ENCODE measurements at regions not wholly inside any gene's neighbourhood (a gene's known extent, or its start where the extent isn't known, plus 50 kb on each side); places are given as distances from the start of the nearest gene placed in this dataset.
"Not testable (repeated sequence)": the region's sequence is repeated elsewhere in the genome, so short reads cannot be mapped to it uniquely, and the experiment has no call there.

DNA sequence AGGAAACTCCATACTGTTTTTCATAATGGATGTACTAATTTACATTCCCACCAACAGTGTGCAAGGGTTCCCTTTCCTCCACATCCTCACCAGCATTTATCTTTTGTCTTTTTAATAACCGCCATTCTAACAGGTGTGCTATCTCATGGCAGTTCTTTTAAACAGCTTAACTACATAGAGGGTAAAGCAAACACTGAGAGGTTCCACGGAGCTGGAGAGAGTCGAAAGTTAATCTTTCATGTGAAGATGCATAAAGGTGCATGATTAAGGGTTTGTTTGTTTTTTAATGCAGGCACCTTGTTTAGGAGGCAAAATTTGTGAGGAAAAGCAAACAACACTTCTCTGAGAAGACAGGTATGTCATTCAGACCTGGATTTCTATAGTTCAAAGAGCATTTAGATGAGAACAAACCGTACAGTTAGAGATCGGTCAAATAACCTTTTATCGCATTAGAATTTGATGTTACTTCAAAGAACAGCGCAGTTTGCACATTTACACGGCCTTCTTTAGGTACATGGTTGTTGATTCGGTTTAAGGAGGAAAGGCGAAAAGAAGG, 193.9 kb downstream of the RBM26 start:
- DNase-seq (ENCODE audit: low read depth in 1 of 2, low spot score in 2 of 2), result no peak
- Histone ChIP-seq H3K27me3 (replicated peaks) (0 out of 2 replicates have a peak, but pooled peaks cover 3% of the 10 kb centered on the region), H3K36me3 (no peaks in the 10 kb centered on the region), H3K9me3 (replicated peaks) (no peaks in the 10 kb centered on the region), H3K4me1 (replicated peaks) (no peaks in the 10 kb centered on the region), H3K27ac (no peak overlapping the region), H3K4me3 (no peak overlapping the region)

DNA sequence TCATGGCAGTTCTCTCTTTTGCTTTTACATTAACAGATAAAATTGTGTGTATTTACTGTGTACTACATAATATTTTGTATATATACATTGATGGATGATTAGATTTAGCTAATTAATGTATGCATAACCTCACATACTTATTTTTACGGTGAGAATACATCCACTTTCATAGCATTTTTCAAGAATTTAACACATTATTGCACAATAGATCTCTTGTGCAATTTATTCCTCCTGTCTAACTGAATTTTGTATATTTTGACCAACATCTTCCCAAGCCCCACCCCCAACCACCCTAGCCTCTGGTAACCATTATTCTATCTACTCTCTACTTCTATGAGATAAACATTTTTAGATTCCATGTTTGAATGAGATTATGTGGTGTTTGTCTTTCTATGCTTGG, 194.7 kb downstream of the RBM26 start:
- no peak for DNase-seq (ENCODE audit: low read depth in 1 of 2, low spot score in 2 of 2)
- Histone ChIP-seq H3K4me3 (no peak overlapping the region), H3K9me3 (replicated peaks) (no peaks in the 10 kb centered on the region), H3K27ac (no peak overlapping the region), H3K4me1 (replicated peaks) (no peaks in the 10 kb centered on the region), H3K36me3 (no peaks in the 10 kb centered on the region), H3K27me3 (replicated peaks) (0 out of 2 replicates have a peak, but pooled peaks cover 3% of the 10 kb centered on the region)

DNA sequence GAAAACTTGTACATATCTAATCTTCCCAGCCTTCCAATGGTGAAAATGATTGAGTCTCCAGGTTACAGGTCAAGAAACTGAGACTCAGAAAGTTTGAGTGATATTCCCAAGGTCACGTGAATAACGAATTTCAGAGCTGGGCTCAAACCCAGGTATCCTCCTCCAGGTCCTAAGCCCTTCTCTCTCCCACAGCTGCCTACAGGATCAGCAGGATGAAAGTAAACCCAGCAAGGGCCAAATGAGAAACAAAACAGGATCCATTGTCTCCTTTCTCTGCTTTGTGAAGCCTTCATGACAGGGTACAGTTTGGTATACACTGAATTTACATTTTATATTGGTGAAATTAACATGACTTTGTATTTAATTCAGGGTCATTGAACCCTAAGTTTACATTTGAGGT, 208.1 kb downstream of the RBM26 start:
- no peaks in the 10 kb centered on the region for H3K36me3 ChIP-seq

DNA sequence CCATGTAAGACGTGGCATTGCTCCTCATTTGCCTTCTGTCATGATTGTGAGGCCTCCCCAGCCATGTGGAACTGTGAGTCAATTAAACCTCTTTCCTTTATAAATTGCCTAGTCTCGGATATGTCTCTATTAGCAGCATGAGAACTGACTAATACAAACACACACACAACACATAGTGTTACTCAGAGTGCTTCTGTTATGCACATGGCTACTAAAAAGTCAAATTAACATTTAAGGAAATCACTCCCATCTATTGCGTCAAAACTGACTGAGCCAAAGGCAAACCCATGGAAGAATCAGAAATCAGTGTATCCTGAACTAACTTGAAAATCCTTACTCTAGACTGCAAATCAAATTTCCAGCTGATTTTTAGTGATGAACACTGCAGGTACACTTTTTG, 209.2 kb downstream of the RBM26 start:
- Histone ChIP-seq H3K4me3 (no peak overlapping the region), H3K27me3 (replicated peaks) (no peaks in the 10 kb centered on the region), H3K36me3 (no peaks in the 10 kb centered on the region), H3K9me3 (replicated peaks) (no peaks in the 10 kb centered on the region), H3K27ac (no peak overlapping the region), H3K4me1 (replicated peaks) (no peaks in the 10 kb centered on the region)
- no peak for DNase-seq (ENCODE audit: low read depth in 1 of 2, low spot score in 2 of 2)

More for the DNA sequence above, 208.1 kb downstream of the RBM26 start:
- no peaks in the 10 kb centered on the region for H3K4me1 ChIP-seq (replicated peaks)
- DNase-seq (ENCODE audit: low read depth in 1 of 2, low spot score in 2 of 2), result no peak
- H3K27ac ChIP-seq, result no peak overlapping the region
- H3K9me3 ChIP-seq (replicated peaks), result no peaks in the 10 kb centered on the region
- H3K27me3 ChIP-seq (replicated peaks), result no peaks in the 10 kb centered on the region
- H3K4me3 ChIP-seq, result no peak overlapping the region

DNA sequence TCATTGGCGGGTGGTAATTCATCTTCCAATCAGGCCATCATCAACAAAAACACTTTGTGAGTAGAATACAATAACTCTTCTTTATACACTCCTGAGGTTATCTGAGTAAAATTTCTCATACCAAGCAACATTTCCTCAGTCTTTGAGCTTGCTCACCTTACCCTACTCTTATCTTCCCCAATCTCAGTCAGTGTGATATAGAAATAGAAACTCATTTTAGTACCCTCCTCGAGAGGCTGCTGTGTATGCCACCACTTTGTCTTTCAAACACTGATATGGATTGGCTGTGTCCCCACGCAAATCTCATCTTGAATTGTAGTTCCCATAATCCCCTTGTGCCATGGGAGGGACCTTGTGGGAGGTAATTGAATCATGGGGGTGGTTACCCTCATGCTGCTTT, 209.7 kb downstream of the RBM26 start:
- no peak for DNase-seq (ENCODE audit: low read depth in 1 of 2, low spot score in 2 of 2)
- H3K36me3 ChIP-seq, result no peaks in the 10 kb centered on the region
- H3K27me3 ChIP-seq (replicated peaks), result no peaks in the 10 kb centered on the region
- H3K4me3 ChIP-seq, result no peak overlapping the region
- H3K9me3 ChIP-seq (replicated peaks), result no peaks in the 10 kb centered on the region
- no peaks in the 10 kb centered on the region for H3K4me1 ChIP-seq (replicated peaks)
- H3K27ac ChIP-seq, result no peak overlapping the region

DNA sequence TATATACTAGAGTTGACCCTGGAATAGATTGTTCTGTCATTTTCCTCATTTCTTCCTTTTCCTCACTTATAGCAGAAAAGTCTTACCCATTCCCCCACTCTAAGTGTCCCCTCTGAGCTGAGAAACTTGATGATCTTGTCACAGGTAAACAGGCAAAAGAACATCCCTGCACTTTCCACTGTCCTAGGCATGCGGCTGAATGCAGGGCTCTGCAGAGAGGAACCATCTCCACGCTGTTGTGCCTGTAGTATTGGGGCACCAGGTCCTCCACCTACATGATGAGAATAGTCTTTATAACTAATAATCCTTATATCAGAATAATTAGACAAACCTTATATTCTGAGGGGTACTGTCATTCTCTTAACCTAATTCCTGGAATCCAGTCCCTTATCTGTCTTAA, 211.3 kb downstream of the RBM26 start:
- H3K27ac ChIP-seq, result no peak overlapping the region
- DNase-seq (ENCODE audit: low read depth in 1 of 2, low spot score in 2 of 2), result no peak
- H3K27me3 ChIP-seq (replicated peaks), result no peaks in the 10 kb centered on the region
- no peaks in the 10 kb centered on the region for H3K9me3 ChIP-seq (replicated peaks)
- no peak overlapping the region for H3K4me3 ChIP-seq
- no peaks in the 10 kb centered on the region for H3K36me3 ChIP-seq
- no peaks in the 10 kb centered on the region for H3K4me1 ChIP-seq (replicated peaks)

DNA sequence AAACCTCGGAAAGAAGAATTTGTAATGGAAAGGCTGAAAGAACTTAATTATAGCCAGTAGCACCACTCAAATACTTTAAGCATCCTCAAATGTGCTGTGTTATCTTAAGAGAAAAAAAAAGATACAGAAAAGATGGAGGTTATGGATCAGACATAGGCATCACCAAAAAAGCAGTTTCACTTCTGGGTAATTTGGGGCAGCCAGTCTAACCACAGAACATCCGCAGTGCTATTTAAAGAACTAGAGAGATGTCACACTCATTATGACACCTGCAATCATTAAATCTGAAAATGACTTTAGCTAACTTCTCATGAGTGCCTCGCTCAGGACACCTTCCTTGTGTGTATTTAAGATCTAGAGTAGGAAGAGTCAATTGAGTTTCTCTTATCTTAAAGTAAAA, 211.8 kb downstream of the RBM26 start:
- no peak overlapping the region for H3K27ac ChIP-seq
- H3K27me3 ChIP-seq (replicated peaks), result no peaks in the 10 kb centered on the region
- no peaks in the 10 kb centered on the region for H3K36me3 ChIP-seq
- no peaks in the 10 kb centered on the region for H3K4me1 ChIP-seq (replicated peaks)
- no peak for DNase-seq (ENCODE audit: low read depth in 1 of 2, low spot score in 2 of 2)
- no peaks in the 10 kb centered on the region for H3K9me3 ChIP-seq (replicated peaks)
- no peak overlapping the region for H3K4me3 ChIP-seq

DNA sequence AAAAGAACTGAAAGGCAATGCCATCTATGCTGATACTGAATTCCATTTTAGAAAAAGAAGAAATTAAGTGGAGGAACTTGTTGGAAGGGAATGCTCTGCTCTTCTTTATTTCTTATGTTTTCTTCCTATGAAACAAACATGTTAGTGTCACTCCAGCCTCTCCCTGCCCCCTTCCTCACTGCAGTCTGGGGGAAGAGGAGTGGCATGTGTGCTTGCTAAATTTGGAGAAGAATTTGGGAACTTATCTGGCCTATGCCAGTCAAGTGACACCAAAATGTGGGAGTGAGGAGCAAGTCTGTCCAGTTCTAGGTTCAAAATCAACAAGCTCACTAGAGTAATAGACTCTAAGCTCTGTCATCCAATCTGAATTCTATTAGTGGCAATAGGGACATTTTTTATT, 214.6 kb downstream of the RBM26 start:
- DNase-seq (ENCODE audit: low read depth in 1 of 2, low spot score in 2 of 2), result no peak
- H3K4me3 ChIP-seq, result no peak overlapping the region
- no peaks in the 10 kb centered on the region for H3K36me3 ChIP-seq
- no peaks in the 10 kb centered on the region for H3K4me1 ChIP-seq (replicated peaks)
- H3K27ac ChIP-seq, result no peak overlapping the region
- H3K27me3 ChIP-seq (replicated peaks), result no peaks in the 10 kb centered on the region
- no peaks in the 10 kb centered on the region for H3K9me3 ChIP-seq (replicated peaks)

DNA sequence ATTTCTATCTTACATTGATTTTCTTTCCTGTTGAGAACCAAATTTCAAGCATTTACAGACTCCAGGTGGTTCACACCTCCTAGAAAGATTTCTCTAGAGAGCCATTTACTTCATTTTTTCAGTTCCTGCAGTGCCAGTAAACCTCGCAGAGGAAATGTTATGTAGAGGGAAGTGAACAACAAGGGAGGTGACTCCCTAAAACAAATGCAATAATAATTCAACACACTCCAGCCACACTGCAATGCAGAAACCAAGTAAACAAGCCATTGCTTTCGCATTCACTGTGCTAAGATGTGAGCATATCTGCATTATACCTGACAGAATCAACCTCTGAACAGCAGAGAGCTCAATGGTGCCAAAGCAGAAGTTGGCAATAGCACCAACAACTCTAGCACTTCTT, 215.1 kb downstream of the RBM26 start:
- Histone ChIP-seq H3K9me3 (replicated peaks) (no peaks in the 10 kb centered on the region), H3K27ac (no peak overlapping the region), H3K4me1 (replicated peaks) (no peaks in the 10 kb centered on the region), H3K36me3 (no peaks in the 10 kb centered on the region), H3K27me3 (replicated peaks) (no peaks in the 10 kb centered on the region), H3K4me3 (no peak overlapping the region)
- no peak for DNase-seq (ENCODE audit: low read depth in 1 of 2, low spot score in 2 of 2)

DNA sequence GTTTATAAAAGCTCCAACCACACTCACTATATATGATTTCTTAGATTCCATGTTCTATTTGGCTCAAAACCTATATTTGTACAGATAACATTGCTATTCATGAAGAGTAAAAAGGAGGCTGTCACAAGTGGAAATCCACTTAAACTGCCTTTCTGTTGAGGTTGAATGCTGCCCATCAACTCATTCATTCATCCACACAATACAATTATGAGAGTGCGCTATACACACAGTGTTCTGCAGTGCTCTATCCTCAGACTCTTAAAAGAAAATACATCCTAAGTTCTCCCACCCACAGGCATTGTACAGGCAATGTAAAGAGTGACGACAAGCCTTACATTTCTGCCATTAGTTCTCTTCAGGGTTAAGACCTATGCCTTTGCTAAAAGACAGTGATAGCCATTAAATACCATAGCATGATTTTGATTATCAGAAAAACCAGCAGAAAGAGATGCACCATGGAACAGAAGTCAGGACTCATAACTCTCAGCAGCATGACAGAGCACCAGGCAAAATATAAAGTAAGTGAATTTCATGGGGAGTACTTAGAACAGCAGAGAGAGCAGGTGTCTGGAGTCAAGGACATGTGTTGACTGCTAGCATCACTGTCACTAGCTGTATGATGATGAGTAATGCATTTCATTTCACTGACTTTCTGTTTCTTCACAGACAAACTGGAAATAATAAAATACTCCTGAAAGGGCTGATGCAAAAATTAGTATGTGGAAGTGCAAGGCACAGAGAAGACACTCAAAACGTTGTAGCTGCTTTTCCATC, 218.0 kb downstream of the RBM26 start:
- Histone ChIP-seq H3K9me3 (replicated peaks) (no peaks in the 10 kb centered on the region), H3K36me3 (no peaks in the 10 kb centered on the region), H3K4me1 (replicated peaks) (no peaks in the 10 kb centered on the region), H3K27ac (no peak overlapping the region), H3K27me3 (replicated peaks) (no peaks in the 10 kb centered on the region), H3K4me3 (no peak overlapping the region)
- no peak for DNase-seq (ENCODE audit: low read depth in 1 of 2, low spot score in 2 of 2)

DNA sequence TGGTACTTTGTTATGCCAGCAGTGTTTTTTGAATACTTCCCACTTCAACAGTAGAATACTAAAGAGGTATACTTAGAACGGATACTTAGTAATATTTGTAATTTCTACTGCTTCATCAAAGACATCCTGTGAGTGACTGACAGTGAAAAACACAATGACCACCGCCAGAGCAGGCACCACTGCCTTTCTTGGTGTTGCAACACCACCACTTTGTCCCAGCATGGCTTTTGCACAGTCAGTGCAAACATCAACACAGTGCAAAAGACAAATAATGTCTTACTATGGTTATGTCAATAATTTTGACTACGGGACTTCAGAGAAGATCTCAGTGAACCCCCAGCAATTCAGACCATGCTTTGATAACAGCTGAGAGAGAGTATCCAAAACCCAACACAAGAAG, 220.5 kb downstream of the RBM26 start:
- H3K36me3 ChIP-seq, result no peaks in the 10 kb centered on the region
- no peaks in the 10 kb centered on the region for H3K4me1 ChIP-seq (replicated peaks)
- no peak overlapping the region for H3K27ac ChIP-seq
- no peaks in the 10 kb centered on the region for H3K27me3 ChIP-seq (replicated peaks)
- H3K4me3 ChIP-seq, result no peak overlapping the region
- DNase-seq (ENCODE audit: low read depth in 1 of 2, low spot score in 2 of 2), result no peak
- no peaks in the 10 kb centered on the region for H3K9me3 ChIP-seq (replicated peaks)

DNA sequence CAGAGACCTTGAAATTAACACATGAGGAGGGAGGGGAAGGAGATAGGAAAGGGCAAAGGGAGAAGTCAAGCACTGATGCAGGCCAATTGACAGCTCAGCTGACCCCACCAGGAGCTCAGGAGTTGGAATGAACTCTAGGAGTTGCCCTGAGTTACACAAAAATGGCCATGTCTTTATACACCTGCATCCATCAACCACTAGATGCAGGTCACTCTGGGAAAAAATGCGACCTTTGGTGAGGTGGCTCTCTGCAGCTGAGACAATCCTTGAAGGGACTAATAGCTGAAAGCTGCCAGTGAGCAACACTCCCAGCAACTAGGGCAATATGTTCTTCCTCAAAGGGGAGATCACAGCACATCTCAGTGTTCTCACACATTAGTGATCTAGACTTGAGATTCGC, 222.8 kb downstream of the RBM26 start:
- Histone ChIP-seq H3K27ac (no peak overlapping the region), H3K9me3 (replicated peaks) (no peaks in the 10 kb centered on the region), H3K4me1 (replicated peaks) (no peaks in the 10 kb centered on the region), H3K36me3 (no peaks in the 10 kb centered on the region), H3K4me3 (no peak overlapping the region), H3K27me3 (replicated peaks) (no peaks in the 10 kb centered on the region)
- DNase-seq (ENCODE audit: low read depth in 1 of 2, low spot score in 2 of 2), result no peak

DNA sequence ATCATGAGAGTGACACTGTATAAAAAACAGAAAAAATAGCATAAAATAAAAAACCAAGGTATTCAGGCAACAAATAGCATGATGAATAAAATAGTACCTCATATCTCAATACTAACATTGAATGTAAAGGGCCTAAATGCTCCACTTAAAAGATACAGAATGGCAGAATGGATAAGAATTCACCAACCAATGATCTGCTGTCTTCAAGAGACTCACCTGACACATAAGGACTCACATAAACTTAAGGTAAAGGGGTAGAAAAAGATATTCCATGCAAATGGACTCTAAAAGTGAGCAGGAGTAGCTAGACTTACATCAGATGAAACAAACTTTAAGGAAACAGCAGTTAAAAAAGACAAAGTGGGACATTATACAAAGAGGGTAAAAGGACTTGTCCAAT, 232.4 kb downstream of the RBM26 start:
- not testable (repeated sequence) for H3K27me3 ChIP-seq (replicated peaks); H3K36me3 ChIP-seq; H3K4me3 ChIP-seq; DNase-seq (ENCODE audit: low read depth in 1 of 2, low spot score in 2 of 2); H3K9me3 ChIP-seq (replicated peaks); H3K27ac ChIP-seq; H3K4me1 ChIP-seq (replicated peaks)

DNA sequence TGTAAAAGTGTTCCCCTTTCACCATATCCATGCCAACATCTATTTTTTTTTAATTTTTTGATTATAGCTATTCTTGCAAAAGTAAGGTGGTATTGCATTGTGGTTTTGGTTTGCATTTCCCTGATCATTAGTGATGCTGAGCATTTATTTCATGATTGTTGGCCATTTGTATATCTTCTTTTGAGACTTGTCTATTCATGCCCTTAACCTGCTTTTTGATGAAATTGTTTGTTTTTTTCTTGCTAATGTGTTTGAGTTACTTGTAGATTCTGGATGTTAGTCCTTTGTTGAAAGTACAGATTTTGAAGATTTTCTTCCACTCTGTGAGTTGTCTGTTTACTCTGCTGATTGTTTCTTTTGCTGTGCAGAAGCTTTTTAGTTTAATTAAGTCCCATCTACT, 233.1 kb downstream of the RBM26 start:
- not testable (repeated sequence) for H3K36me3 ChIP-seq; H3K27me3 ChIP-seq (replicated peaks); DNase-seq (ENCODE audit: low read depth in 1 of 2, low spot score in 2 of 2)

More for the DNA sequence above, 233.1 kb downstream of the RBM26 start:
- not testable (repeated sequence) for H3K4me3 ChIP-seq; H3K27ac ChIP-seq; H3K4me1 ChIP-seq (replicated peaks); H3K9me3 ChIP-seq (replicated peaks)
